ENCODE measurements at regions not wholly inside any gene's neighbourhood (a gene's known extent, or its start where the extent isn't known, plus 50 kb on each side); places are given as distances from the start of the nearest gene placed in this dataset.

DNA sequence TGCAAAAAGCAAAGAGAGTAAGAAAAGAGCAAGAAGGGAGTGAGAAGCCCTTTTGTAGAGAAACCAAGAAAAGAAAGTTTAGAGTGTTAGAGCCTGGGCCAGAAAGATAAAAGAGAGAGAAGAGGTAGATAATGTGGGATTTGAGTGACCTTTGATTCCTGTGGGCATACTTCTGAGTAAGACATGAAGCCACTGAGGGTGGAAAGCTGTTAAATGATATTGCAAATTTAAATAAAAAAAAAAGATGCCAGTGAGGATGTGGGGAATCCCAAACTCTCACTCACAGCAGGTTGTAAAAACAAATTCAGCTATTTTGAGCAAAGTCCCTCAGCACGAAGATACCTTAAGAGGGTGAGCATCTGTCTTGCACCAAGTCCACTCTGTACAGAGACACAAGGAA lies 59.4 kb upstream of the TOP3B start:
- Histone ChIP-seq H3K27ac (ENCODE audit: low read depth, low read length, poor library complexity, severe bottlenecking) (peak overlapping the region; percentile 99), H3K4me2 (ENCODE audit: low read length) (peak overlapping the region; percentile 88), H3K27me3 (ENCODE audit: insufficient read depth, low read length) (no peaks in the 10 kb centered on the region), H3K36me3 (ENCODE audit: insufficient read depth, low read length) (peaks cover 25% of the 10 kb centered on the region), H3K9me3 (ENCODE audit: low read length) (no peaks in the 10 kb centered on the region), H4K20me1 (ENCODE audit: insufficient read depth, low read length) (no peaks in the 10 kb centered on the region), H3F3A (ENCODE audit: insufficient read depth, low read length) (0 out of 2 replicates have a peak, but pooled peaks cover 8% of the 10 kb centered on the region), H3K4me3 (ENCODE audit: low read depth, low read length, poor library complexity, severe bottlenecking) (peak overlapping the region; percentile 69), H3K9ac (ENCODE audit: low read length) (peak overlapping the region; percentile 90), H2AFZ (ENCODE audit: low read length) (no peak overlapping the region), H3K79me2 (ENCODE audit: insufficient read depth, low read length) (peaks cover 59% of the 10 kb centered on the region), H3K9me2 (ENCODE audit: low read depth, low read length) (no peaks in the 10 kb centered on the region), H3K4me1 (ENCODE audit: insufficient read depth, low read length, severe bottlenecking) (peaks cover 100% of the 10 kb centered on the region)
- TF ChIP-seq CTCF (IDR thresholded peaks at IDR 0.05; ENCODE audit: low read length) = no peak
- TF ChIP-seq EZH2 (IDR thresholded peaks at IDR 0.05; ENCODE audit: borderline replicate concordance, low read length) = no peak

DNA sequence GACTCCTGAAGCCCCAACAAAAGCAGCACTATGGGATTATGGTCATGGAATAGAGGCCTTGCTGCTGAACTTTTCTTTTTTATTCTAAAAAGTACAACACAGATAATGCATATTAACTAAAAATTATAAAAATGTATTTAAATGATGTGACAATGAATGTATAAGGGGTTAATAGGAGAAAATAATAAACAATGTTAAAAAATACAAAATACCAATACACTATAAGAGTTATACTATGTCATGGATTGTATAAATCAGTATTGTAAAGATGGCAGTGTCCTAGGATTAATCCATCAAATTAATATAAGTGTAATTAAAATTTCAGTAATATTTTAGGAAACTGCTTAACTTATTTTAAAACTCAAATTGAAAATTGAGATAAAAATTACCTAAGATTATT lies 58.3 kb upstream of the TOP3B start:
- Histone ChIP-seq H3K36me3 (ENCODE audit: insufficient read depth, low read length) (peaks cover 35% of the 10 kb centered on the region), H3K4me3 (ENCODE audit: low read depth, low read length, poor library complexity, severe bottlenecking) (peak overlapping the region; percentile 69), H3F3A (ENCODE audit: insufficient read depth, low read length) (0 out of 2 replicates have a peak, but pooled peaks cover 3% of the 10 kb centered on the region), H2AFZ (ENCODE audit: low read length) (no peak overlapping the region), H3K9me3 (ENCODE audit: low read length) (no peaks in the 10 kb centered on the region), H3K79me2 (ENCODE audit: insufficient read depth, low read length) (peaks cover 59% of the 10 kb centered on the region), H3K27me3 (ENCODE audit: insufficient read depth, low read length) (no peaks in the 10 kb centered on the region), H3K9me2 (ENCODE audit: low read depth, low read length) (no peaks in the 10 kb centered on the region), H3K4me2 (ENCODE audit: low read length) (peak overlapping the region; percentile 37; the same call in 1 of the 2 replicates), H3K9ac (ENCODE audit: low read length) (peak overlapping the region; percentile 90), H4K20me1 (ENCODE audit: insufficient read depth, low read length) (no peaks in the 10 kb centered on the region), H3K27ac (ENCODE audit: low read depth, low read length, poor library complexity, severe bottlenecking) (peak overlapping the region; percentile 99), H3K4me1 (ENCODE audit: insufficient read depth, low read length, severe bottlenecking) (peaks cover 100% of the 10 kb centered on the region)
- TF ChIP-seq EZH2 (IDR thresholded peaks at IDR 0.05; ENCODE audit: borderline replicate concordance, low read length) = no peak
- TF ChIP-seq CTCF (IDR thresholded peaks at IDR 0.05; ENCODE audit: low read length) = no peak

DNA sequence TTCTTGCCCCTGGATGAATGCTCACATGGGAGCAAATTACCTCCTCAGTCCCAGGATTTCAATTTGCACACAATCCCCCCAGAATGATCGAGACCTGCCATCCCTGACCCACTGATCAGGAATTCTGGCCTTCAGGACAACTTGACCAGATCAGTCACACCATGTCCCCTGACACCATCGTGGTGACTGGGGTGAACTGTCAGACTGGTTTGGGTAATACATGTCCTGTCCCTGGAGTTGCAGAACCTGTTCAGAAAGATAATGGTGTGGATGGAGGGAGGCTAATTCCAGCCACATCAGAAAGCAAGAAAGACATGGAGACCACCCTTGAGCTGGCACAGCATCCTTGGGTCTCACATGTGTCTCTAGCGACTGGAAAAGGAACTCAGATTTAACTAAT lies 57.9 kb upstream of the TOP3B start:
- Histone ChIP-seq H3F3A (ENCODE audit: insufficient read depth, low read length) (0 out of 2 replicates have a peak, but pooled peaks cover 3% of the 10 kb centered on the region), H3K79me2 (ENCODE audit: insufficient read depth, low read length) (peaks cover 56% of the 10 kb centered on the region), H3K36me3 (ENCODE audit: insufficient read depth, low read length) (peaks cover 35% of the 10 kb centered on the region), H4K20me1 (ENCODE audit: insufficient read depth, low read length) (no peaks in the 10 kb centered on the region), H3K4me2 (ENCODE audit: low read length) (peak overlapping the region; percentile 27; the same call in 1 of the 2 replicates), H3K4me1 (ENCODE audit: insufficient read depth, low read length, severe bottlenecking) (peaks cover 100% of the 10 kb centered on the region), H2AFZ (ENCODE audit: low read length) (no peak overlapping the region), H3K9me3 (ENCODE audit: low read length) (no peaks in the 10 kb centered on the region), H3K9me2 (ENCODE audit: low read depth, low read length) (no peaks in the 10 kb centered on the region), H3K4me3 (ENCODE audit: low read depth, low read length, poor library complexity, severe bottlenecking) (peak overlapping the region; percentile 69), H3K9ac (ENCODE audit: low read length) (peak overlapping the region; percentile 7; the same call in 1 of the 2 replicates), H3K27ac (ENCODE audit: low read depth, low read length, poor library complexity, severe bottlenecking) (peak overlapping the region; percentile 99), H3K27me3 (ENCODE audit: insufficient read depth, low read length) (no peaks in the 10 kb centered on the region)
- TF ChIP-seq EZH2 (IDR thresholded peaks at IDR 0.05; ENCODE audit: borderline replicate concordance, low read length) (no peak), CTCF (IDR thresholded peaks at IDR 0.05; ENCODE audit: low read length) (no peak)

Measured in OCI-LY1 (cell line).